LNCAP (cell line): ENCODE measurements at regions not wholly inside any gene's neighbourhood (a gene's known extent, or its start where the extent isn't known, plus 50 kb on each side); places are given as distances from the start of the nearest gene placed in this dataset.

Experiments
- CTCF ChIP-seq: fragments of 450-650 bp; IDR thresholded peaks from 2 replicates; pipeline ENCODE4 v1.5.1; 2017; ENCODE audit warnings: mild to moderate bottlenecking

- no peak for TF ChIP-seq CTCF
Observed at GRCh38 chr14:22506778-22507351, 82.2 kb downstream of the DAD1 start.

GRCh38 chr14:22506378-22506710 lies 82.7 kb downstream of the DAD1 start:
- TF ChIP-seq CTCF: no peak

GRCh38 chr14:22505697-22506377 lies 83.2 kb downstream of the DAD1 start:
- no peak for TF ChIP-seq CTCF

- TF ChIP-seq CTCF: no peak
Observed at GRCh38 chr14:22505309-22505696, 83.7 kb downstream of the DAD1 start.

GRCh38 chr14:22502551-22502950 lies 86.5 kb downstream of the DAD1 start:
- TF ChIP-seq CTCF: no peak

- no peak for TF ChIP-seq CTCF
Observed at GRCh38 chr14:22502007-22502406, 87.0 kb downstream of the DAD1 start.

GRCh38 chr14:22500954-22501726 lies 87.9 kb downstream of the DAD1 start:
- TF ChIP-seq CTCF: no peak
